SK-N-SH treated with all-trans-retinoic acid at 6 μM for 48 hours (cell line): ENCODE measurements at regions not wholly inside any gene's neighbourhood (a gene's known extent, or its start where the extent isn't known, plus 50 kb on each side); places are given as distances from the start of the nearest gene placed in this dataset.

Experiments
- BACH2 ChIP-seq: fragments of 250-450 bp; sonication (Bioruptor Pico); IDR thresholded peaks from 2 replicates; pipeline ENCODE4 v1.9.0; 2021; ENCODE audit warnings: mild to moderate bottlenecking, borderline replicate concordance
- CSDC2 ChIP-seq: fragments of 250-450 bp; sonication (Bioruptor Pico); IDR thresholded peaks from 2 replicates; pipeline ENCODE4 v1.5.0; 2020; ENCODE audit warnings: mild to moderate bottlenecking, moderate library complexity
- ESRRG ChIP-seq: fragments of 250-450 bp; sonication (Bioruptor Pico); IDR thresholded peaks from 2 replicates; pipeline ENCODE4 v1.6.1; 2021; ENCODE audit warnings: mild to moderate bottlenecking
- ISL1 ChIP-seq: fragments of 250-450 bp; sonication (Bioruptor Pico); IDR thresholded peaks from 2 replicates; pipeline ENCODE4 v2.1.2; 2022; ENCODE audit warnings: mild to moderate bottlenecking, moderate library complexity
- PPARA ChIP-seq: fragments of 250-450 bp; sonication (Bioruptor Pico); IDR thresholded peaks from 2 replicates; pipeline ENCODE4 v1.5.0; 2020; ENCODE audit warnings: mild to moderate bottlenecking, borderline replicate concordance
- RARB ChIP-seq: fragments of 250-450 bp; sonication (Bioruptor Pico); IDR thresholded peaks from 2 replicates; pipeline ENCODE4 v1.8.0; 2021; ENCODE audit warnings: mild to moderate bottlenecking, moderate library complexity
- TCF4 ChIP-seq: fragments of 250-450 bp; sonication (Bioruptor Pico); IDR thresholded peaks from 2 replicates; pipeline ENCODE4 v1.8.0; 2021; ENCODE audit warnings: mild to moderate bottlenecking, moderate library complexity, borderline replicate concordance
- TOX ChIP-seq: fragments of 250-450 bp; sonication (Bioruptor Pico); IDR thresholded peaks from 2 replicates; pipeline ENCODE4 v1.8.0; 2021; ENCODE audit warnings: mild to moderate bottlenecking, moderate library complexity, borderline replicate concordance
- ZFP3 ChIP-seq: fragments of 250-450 bp; sonication (Bioruptor Pico); IDR thresholded peaks from 2 replicates; pipeline ENCODE4 v1.5.0; 2020; ENCODE audit warnings: mild to moderate bottlenecking, moderate library complexity
- ZFP30 ChIP-seq: fragments of 450-650 bp; formaldehyde crosslinking; IDR thresholded peaks from 2 replicates; pipeline ENCODE4 v1.5.0; 2022; ENCODE audit warnings: mild to moderate bottlenecking, moderate library complexity
- TF ChIP-seq, protein P1 (sequence below): fragments of 250-450 bp; sonication (Bioruptor Pico); IDR thresholded peaks from 2 replicates; pipeline ENCODE4 v1.5.1; 2020; ENCODE audit warnings: low read depth, mild to moderate bottlenecking, moderate library complexity
- TF ChIP-seq, protein P2 (sequence below): fragments of 250-450 bp; sonication (Bioruptor Pico); IDR thresholded peaks from 2 replicates; pipeline ENCODE4 v1.5.1; 2021; ENCODE audit warnings: mild to moderate bottlenecking, moderate library complexity
- TF ChIP-seq, protein P3 (sequence below): fragments of 250-450 bp; sonication (Bioruptor Pico); IDR thresholded peaks from 2 replicates; pipeline ENCODE4 v1.8.0; 2020; ENCODE audit warnings: mild to moderate bottlenecking, moderate library complexity, borderline replicate concordance

DNA sequence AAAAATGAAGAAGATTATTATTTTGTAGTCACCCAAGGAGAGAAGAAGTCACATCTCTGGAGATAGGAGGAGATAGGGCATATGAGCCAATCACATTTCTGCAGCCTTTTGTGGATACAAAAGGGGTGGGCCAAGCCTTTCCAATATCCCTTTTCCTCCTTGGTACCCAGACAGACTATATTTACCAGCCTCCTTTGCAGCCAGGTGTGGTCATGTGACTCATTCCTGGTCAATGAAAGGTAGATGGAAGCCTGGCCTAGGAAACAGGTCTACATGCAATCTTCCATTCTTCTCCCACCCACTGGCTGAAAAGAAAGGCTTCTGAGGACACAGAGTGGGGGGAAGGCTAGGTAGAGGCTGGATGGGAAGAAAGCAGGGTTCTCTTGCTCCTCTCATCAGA lies 58.1 kb upstream of the ERG start:
- TF ChIP-seq BACH2 (CRISPR knock-in tag) (no peak), TCF4 (no peak), ISL1 (CRISPR knock-in tag) (no peak), ZFP30 (no peak), TOX (CRISPR knock-in tag) (no peak), RARB (CRISPR knock-in tag) (no peak), PPARA (no peak), ESRRG (no peak), CSDC2 (CRISPR knock-in tag) (no peak), ZFP3 (CRISPR knock-in tag) (no peak)
- TF ChIP-seq, protein P1, sequence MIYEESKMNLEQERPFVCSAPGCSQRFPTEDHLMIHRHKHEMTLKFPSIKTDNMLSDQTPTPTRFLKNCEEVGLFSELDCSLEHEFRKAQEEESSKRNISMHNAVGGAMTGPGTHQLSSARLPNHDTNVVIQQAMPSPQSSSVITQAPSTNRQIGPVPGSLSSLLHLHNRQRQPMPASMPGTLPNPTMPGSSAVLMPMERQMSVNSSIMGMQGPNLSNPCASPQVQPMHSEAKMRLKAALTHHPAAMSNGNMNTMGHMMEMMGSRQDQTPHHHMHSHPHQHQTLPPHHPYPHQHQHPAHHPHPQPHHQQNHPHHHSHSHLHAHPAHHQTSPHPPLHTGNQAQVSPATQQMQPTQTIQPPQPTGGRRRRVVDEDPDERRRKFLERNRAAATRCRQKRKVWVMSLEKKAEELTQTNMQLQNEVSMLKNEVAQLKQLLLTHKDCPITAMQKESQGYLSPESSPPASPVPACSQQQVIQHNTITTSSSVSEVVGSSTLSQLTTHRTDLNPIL (CRISPR knock-in tag), result no peak
- TF ChIP-seq, protein P2, sequence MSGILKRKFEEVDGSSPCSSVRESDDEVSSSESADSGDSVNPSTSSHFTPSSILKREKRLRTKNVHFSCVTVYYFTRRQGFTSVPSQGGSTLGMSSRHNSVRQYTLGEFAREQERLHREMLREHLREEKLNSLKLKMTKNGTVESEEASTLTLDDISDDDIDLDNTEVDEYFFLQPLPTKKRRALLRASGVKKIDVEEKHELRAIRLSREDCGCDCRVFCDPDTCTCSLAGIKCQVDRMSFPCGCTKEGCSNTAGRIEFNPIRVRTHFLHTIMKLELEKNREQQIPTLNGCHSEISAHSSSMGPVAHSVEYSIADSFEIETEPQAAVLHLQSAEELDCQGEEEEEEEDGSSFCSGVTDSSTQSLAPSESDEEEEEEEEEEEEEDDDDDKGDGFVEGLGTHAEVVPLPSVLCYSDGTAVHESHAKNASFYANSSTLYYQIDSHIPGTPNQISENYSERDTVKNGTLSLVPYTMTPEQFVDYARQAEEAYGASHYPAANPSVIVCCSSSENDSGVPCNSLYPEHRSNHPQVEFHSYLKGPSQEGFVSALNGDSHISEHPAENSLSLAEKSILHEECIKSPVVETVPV (CRISPR knock-in tag), result no peak
- TF ChIP-seq, protein P3, sequence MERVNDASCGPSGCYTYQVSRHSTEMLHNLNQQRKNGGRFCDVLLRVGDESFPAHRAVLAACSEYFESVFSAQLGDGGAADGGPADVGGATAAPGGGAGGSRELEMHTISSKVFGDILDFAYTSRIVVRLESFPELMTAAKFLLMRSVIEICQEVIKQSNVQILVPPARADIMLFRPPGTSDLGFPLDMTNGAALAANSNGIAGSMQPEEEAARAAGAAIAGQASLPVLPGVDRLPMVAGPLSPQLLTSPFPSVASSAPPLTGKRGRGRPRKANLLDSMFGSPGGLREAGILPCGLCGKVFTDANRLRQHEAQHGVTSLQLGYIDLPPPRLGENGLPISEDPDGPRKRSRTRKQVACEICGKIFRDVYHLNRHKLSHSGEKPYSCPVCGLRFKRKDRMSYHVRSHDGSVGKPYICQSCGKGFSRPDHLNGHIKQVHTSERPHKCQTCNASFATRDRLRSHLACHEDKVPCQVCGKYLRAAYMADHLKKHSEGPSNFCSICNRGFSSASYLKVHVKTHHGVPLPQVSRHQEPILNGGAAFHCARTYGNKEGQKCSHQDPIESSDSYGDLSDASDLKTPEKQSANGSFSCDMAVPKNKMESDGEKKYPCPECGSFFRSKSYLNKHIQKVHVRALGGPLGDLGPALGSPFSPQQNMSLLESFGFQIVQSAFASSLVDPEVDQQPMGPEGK, result no peak
